GM21360 (cell line): ENCODE measurements at regions not wholly inside any gene's neighbourhood (a gene's known extent, or its start where the extent isn't known, plus 50 kb on each side); places are given as distances from the start of the nearest gene placed in this dataset.

Source experiments
- ATAC-seq: cut with Tn5 transposase; IDR thresholded peaks from one replicate; pipeline ENCODE4 v1.9.1; 2021; ENCODE audit warnings: mild to moderate bottlenecking, moderate library complexity; ENCODE audit not compliant: unreplicated experiment

- ATAC-seq: no peak
Measured at GRCh38 chr5:123755653-123756317, 243.8 kb downstream of the CSNK1G3 start.

GRCh38 chr5:123754908-123755307 is 242.9 kb downstream of the CSNK1G3 start:
- ATAC-seq: no peak

DNA sequence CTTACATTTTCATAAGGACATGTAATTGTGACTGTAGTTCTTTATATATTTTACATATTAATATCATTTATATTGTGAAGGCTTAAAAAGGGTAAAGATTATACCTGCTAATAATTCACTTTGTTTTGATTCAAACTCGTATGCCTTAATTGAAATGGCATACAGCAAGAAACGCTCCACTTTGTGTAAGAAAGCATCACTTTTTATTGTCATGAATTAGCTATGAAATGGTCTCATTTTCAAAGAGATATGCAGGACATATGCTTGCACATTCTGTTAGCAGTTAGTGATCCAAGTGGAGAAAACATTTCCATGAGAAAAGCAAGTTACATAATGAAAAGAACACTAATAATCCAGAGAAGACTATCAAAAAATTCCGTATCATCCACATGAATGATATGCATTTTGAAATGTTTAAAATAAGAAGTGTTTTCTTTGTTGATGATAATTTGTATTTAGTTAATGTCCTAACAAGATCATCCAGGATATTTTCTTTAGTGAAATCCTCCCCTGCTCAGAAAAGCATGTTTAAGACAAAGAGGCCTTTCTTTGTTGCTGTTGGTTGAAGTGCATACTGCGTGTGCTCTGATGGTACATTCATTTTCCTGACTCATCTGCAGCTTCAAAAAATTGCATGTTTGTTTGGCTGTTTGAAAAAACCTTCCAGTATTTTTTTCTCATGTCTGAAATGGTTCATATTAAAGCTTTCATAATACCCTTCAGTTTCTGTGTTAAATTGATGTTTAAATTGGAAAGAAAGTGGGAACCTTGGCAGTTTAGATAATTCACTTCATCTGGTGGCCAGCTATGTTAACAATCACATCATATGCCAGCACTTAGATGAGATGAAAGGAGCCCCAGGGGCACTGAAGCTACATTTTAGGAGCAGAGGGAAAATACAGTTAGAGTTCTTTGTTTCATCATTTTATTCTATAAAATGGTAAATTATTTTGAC is 242.2 kb downstream of the CSNK1G3 start:
- no peak for ATAC-seq

DNA sequence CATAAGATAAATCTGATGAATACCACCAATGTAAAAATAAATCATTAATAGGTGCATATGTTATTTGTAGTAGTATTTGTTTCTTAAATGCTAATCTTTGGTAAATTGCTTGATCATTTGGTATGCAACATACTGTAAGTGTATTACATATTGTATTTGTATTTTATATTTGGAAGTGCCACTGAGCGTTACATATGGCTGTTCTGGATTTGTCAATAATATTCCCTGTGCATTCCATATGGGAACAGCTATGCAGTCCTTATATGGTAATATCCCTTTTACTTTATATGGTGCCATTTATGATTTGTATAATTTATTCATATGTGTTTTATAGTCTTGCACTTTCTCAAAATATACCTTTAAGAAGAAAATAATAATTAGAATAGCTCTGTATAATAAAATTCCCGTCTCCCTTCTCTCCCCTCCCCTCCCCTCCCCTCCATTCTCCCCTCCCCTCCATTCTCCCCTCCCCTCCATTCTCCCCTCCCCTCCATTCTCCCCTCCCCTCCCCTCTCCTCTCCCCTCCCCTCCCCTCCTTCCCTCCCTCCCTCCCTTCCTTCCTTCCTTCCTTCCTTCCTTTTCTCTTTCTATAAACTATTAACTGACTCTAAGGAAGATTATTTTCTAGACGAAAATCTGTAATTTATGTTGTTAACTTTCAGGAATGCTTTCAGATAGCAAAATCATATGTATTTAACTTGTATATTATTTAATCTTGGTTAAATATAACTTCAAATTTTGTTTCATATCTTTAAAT is 241.4 kb downstream of the CSNK1G3 start:
- no peak for ATAC-seq

DNA sequence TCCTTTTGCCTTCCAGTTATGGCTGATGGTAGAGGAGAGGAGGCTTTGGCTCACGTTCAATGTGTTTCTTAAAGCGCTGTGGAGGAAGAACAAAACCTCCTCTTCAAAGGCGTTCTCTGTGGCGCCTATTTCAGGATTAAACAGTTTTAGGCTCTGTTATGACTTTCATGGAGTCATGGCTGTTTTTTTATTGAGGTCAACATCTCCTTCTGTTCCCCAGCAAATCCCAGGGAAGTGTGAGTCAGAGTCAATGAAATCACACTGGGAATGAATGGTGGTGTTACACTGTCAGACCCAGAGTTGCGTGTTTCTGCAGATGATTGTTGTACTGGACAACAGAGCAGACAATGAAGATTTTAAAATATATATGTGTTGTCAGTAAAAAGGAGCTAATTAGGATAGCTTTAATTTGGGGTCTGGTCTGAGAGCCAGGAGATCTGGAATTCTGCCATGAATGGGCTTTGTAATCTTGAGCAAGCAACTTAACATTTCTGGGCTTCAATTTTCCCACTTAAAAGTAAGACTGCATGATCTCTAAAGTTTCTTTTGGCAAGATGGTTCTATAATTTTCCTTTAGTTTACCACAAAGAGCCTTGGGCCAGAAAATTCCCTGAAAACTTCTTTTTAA is 240.7 kb downstream of the CSNK1G3 start:
- no peak for ATAC-seq

- no peak for ATAC-seq
Measured at GRCh38 chr5:123751670-123752069, 239.7 kb downstream of the CSNK1G3 start.

- no peak for ATAC-seq
Measured at GRCh38 chr5:123748239-123748638, 236.3 kb downstream of the CSNK1G3 start.

- no peak for ATAC-seq
Measured at GRCh38 chr5:123746683-123747360, 234.8 kb downstream of the CSNK1G3 start.

- ATAC-seq: no peak
Measured at GRCh38 chr5:123743990-123744583, 232.1 kb downstream of the CSNK1G3 start.

DNA sequence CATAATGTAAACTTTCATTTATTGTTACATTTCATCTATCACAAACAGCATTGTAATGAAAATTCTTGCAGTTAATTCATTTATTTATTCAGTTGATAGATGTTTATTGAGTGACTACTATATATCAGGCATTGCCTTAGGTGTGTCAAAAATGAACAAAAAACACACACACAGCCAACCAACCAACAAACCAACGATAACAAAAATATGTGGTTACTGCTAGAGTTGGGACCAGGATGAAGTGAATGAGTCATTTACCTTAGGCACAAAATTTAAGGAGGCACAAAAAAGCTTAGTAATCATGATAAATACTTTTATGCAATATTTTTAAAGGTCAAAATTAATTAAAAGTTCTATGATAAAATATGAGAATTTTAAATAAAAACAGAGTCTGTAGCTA is 223.4 kb downstream of the CSNK1G3 start:
- no peak for ATAC-seq

- no peak for ATAC-seq
Measured at GRCh38 chr5:123732257-123732656, 220.3 kb downstream of the CSNK1G3 start.

DNA sequence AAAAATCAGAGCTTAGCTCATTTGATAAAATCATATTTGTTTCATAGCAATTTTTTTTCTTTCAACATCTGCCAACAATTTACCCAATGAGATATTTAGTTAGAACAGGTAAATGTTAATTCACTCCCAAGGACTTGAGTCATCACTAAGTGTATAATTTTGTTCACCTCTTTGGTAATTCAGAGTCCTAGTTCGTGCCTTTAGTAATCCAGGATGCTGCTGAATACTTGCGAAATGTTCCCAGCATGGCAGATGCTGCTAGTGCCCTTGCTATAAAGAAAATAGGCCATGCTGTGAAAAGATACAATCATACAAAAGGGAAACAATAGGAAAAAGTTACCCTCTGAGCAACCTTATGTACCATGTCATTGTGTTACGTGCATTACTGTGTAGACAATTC is 210.5 kb downstream of the CSNK1G3 start:
- no peak for ATAC-seq

DNA sequence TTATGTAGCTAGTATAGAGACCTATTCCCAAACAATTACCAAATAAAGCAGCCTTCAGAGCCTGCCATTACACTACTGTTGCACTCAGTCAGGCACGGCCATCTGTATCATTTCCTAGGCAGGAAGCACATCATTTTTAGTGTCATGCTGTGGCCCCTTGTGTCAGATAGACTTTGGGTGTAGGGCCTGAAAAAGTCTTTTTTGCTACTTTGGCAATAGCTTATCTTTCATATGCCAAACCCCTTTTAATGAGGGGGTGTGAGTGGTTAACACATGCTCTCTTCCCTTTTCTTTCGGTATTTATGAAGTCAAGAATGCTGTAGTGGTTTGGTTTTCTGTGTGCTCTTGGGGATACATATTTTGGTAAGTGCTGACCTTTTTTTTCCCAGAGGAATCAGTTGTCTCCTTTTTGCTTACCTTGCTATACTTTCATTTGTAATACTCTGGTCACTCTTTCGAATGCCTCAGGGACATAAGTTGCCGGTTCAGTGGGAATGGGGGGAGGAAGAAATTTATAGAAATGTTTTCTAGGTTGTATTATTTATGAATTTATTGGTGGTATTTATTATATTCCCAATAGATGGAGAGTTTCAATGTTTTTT is 209.8 kb downstream of the CSNK1G3 start:
- ATAC-seq: no peak

- ATAC-seq: no peak
Measured at GRCh38 chr5:123720955-123721354, 209.0 kb downstream of the CSNK1G3 start.

DNA sequence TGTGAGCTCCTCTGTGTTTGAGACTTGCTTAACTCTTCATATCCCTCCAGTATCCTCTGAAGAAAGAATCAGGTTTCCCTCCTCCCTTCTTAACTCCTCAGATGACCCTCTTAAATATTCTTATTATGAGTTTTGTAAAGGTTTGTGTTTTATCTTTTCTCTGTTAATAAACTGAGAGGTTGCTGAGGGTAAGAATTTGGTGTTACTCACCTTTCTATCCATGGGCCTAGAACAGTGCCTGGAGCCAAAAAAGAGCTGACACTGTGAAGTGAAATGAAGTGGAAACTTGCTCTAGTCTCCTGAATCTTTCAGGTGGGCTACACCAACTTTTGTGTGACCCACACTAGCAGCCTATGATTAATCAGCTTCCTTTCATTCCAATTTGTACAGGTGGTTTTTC is 208.4 kb downstream of the CSNK1G3 start:
- ATAC-seq: no peak

- no peak for ATAC-seq
Measured at GRCh38 chr5:123719004-123719403, 207.0 kb downstream of the CSNK1G3 start.

DNA sequence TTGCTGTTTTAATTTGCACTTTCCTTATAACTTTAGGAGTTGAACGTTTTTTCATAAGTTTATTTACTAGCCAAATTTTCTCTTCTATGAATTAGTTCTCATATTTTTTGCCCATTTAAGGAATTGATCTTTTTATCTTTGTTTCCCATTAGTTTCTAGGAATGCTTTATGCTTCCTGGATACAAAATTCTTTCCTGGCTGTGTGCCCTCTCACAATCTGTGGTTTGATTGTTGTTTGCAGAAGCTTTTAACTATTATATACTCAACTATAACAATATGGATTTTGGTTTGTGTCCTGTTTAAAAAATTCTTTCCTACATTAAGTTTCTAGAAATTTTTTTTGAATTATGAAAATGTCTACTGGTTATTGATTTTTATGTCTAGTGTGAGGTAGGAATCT is 206.3 kb downstream of the CSNK1G3 start:
- no peak for ATAC-seq

DNA sequence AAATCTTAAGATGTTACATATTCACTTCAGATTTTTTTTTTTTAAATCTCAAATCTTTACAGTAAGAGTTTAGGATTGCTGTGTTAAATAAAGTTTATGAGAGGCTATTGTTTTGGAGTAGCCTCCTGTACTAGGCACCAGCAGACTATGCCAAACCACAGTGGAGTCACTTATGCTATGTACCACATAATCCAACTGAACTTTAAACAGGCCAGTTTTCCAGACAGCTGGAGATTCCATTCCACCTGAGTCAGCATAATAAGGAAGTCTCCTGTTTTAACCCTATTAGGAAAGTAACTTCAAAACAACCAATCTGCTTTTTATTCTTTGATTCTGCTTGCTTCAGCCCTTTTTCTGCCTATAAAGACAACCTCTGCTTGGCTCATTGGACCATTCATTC is 205.2 kb downstream of the CSNK1G3 start:
- ATAC-seq: no peak

- ATAC-seq: no peak
Measured at GRCh38 chr5:123710031-123710430, 198.1 kb downstream of the CSNK1G3 start.

- ATAC-seq: no peak
Measured at GRCh38 chr5:123709422-123709821, 197.4 kb downstream of the CSNK1G3 start.
